Kidney (tissue), 13 donors: ENCODE measurements at regions not wholly inside any gene's neighbourhood (a gene's known extent, or its start where the extent isn't known, plus 50 kb on each side); places are given as distances from the start of the nearest gene placed in this dataset.
"Not testable (repeated sequence)": the region's sequence is repeated elsewhere in the genome, so short reads cannot be mapped to it uniquely, and the experiment has no call there.

Source experiments
- DNase-seq, 5 donors: peaks; one replicate each; pipeline ENCODE4 v3.0.0-alpha.2; 2013 to 2020
- FAIRE-seq: peaks from 2 replicates; lab custom pipeline; 2012; peaks lifted over from hg19 to GRCh38; lab: Jason Lieb, UNC
- H3K27ac ChIP-seq, 2 donors: one replicate each; pipeline ENCODE4 v1.7.0; 2013; ENCODE audit warnings: low read depth in 2 of 2, low read length in 2 of 2, inconsistent platforms in 1 of 2
- H3K27me3 ChIP-seq: one replicate; pipeline ENCODE4 v1.7.1; 2013; ENCODE audit warnings: low read length, inconsistent platforms; ENCODE audit not compliant: control insufficient read depth, insufficient read depth
- H3K36me3 ChIP-seq, 3 donors: one replicate each; pipeline versions ENCODE4 v1.7.0 to v1.7.1; 2013; ENCODE audit warnings: low read length in 3 of 3, control low read depth in 1 of 3, inconsistent platforms in 1 of 3; ENCODE audit not compliant: insufficient read depth in 3 of 3, control insufficient read depth in 2 of 3
- H3K4me1 ChIP-seq, 3 donors: one replicate each; pipeline versions ENCODE4 v1.7.0 to v1.7.1; 2013; ENCODE audit warnings: low read length in 3 of 3, inconsistent platforms in 1 of 3, low read depth in 1 of 3; ENCODE audit not compliant: control insufficient read depth in 2 of 3, insufficient read depth in 2 of 3
- H3K4me3 ChIP-seq, 3 donors: one replicate each; pipeline versions ENCODE4 v1.7.0 to v1.8.1; 2013; ENCODE audit warnings: low read length in 3 of 3, control low read depth in 1 of 3, inconsistent platforms in 1 of 3
- H3K9ac ChIP-seq, 3 donors: one replicate each; pipeline versions ENCODE4 v1.7.0 to v1.7.1; 2013; ENCODE audit warnings: low read length in 3 of 3, control low read depth in 1 of 3, inconsistent platforms in 1 of 3
- H3K9me3 ChIP-seq, 3 donors: one replicate each; pipeline versions ENCODE4 v1.7.0 to v1.7.1; 2013; ENCODE audit warnings: low read length in 3 of 3, control low read depth in 1 of 3, inconsistent platforms in 1 of 3; ENCODE audit not compliant: control insufficient read depth in 2 of 3, insufficient read depth in 1 of 3
- CTCF ChIP-seq: IDR thresholded peaks from 3 replicates; pipeline ENCODE4 v1.5.1; 2012; ENCODE audit warnings: mild to moderate bottlenecking, moderate library complexity, borderline replicate concordance; ENCODE audit not compliant: insufficient read depth; ENCODE audit errors: extremely low read depth
- intact Hi-C: fragments of 100-400 bp; cut with DNase I; formaldehyde crosslinking; loops from one replicate; pipeline ENCODE4 v1.11.1; 2022
- donor health status: control.
- donor health status: control.
- donor health status: control.
- donor health status: control.
- donor health status: control.
- donor health status: DM: yes; HTN: yes; CAD: no.
- donor health status: Normal renal cell carcinoma (clear cell type).

GRCh38 chr22:22375576-22376351, 131.2 kb downstream of the VPREB1 start:
- no peak overlapping the region for H3K9ac ChIP-seq

GRCh38 chr22:22376352-22376706, 131.7 kb downstream of the VPREB1 start:
- no peak overlapping the region for H3K4me3 ChIP-seq
- no peaks in the 10 kb centered on the region for H3K4me1 ChIP-seq
- DNase-seq (no peak), FAIRE-seq (no peak)
- no peak overlapping the region for H3K27ac ChIP-seq
- H3K36me3 ChIP-seq: no peaks in the 10 kb centered on the region
- intact Hi-C loops: no loop called here
- no peaks in the 10 kb centered on the region for H3K9me3 ChIP-seq
- no peak for TF ChIP-seq CTCF
- no peaks in the 10 kb centered on the region for H3K27me3 ChIP-seq
- no peak overlapping the region for H3K9ac ChIP-seq

More at GRCh38 chr22:22375576-22376351, 131.2 kb downstream of the VPREB1 start:
- FAIRE-seq (no peak), DNase-seq (no peak)
- Histone ChIP-seq H3K4me1 (no peaks in the 10 kb centered on the region), H3K9me3 (no peaks in the 10 kb centered on the region), H3K36me3 (no peaks in the 10 kb centered on the region), H3K27ac (no peak overlapping the region), H3K4me3 (no peak overlapping the region), H3K27me3 (no peaks in the 10 kb centered on the region)
- intact Hi-C loops: no loop called here
- TF ChIP-seq CTCF: no peak

- intact Hi-C loops, FAIRE-seq, H3K27me3 ChIP-seq: not testable (repeated sequence)
Measured at GRCh38 chr22:22376884-22377283, 131.7 kb downstream of the ZNF280B start.

GRCh38 chr22:22377335-22377734, 131.2 kb downstream of the ZNF280B start:
- no peaks in the 10 kb centered on the region for H3K36me3 ChIP-seq
- H3K27ac ChIP-seq: no peak overlapping the region
- H3K9me3 ChIP-seq: no peaks in the 10 kb centered on the region
- intact Hi-C loops: no loop called here
- FAIRE-seq: no peak
- H3K27me3 ChIP-seq: no peaks in the 10 kb centered on the region
- TF ChIP-seq CTCF: no peak
- H3K9ac ChIP-seq: no peak overlapping the region
- no peaks in the 10 kb centered on the region for H3K4me1 ChIP-seq
- DNase-seq: no peak
- H3K4me3 ChIP-seq: no peak overlapping the region

More at GRCh38 chr22:22376884-22377283, 131.7 kb downstream of the ZNF280B start:
- not testable (repeated sequence) for H3K27ac ChIP-seq, DNase-seq, H3K4me1 ChIP-seq, H3K9ac ChIP-seq, H3K9me3 ChIP-seq, H3K36me3 ChIP-seq, H3K4me3 ChIP-seq
